ENCODE measurements at regions not wholly inside any gene's neighbourhood (a gene's known extent, or its start where the extent isn't known, plus 50 kb on each side); places are given as distances from the start of the nearest gene placed in this dataset.

- Histone ChIP-seq H3K4me3 (ENCODE audit: low read length in 2 of 2) (no peak overlapping the region), H3K9ac (ENCODE audit: low read depth in 1 of 2, low read length in 2 of 2) (no peak overlapping the region), H3K4me1 (ENCODE audit: control insufficient read depth in 2 of 2, insufficient read depth in 2 of 2, low read length in 2 of 2) (no peaks in the 10 kb centered on the region), H3K27me3 (ENCODE audit: control insufficient read depth in 2 of 2, insufficient read depth in 2 of 2, low read length in 2 of 2) (no peaks in the 10 kb centered on the region), H3K36me3 (ENCODE audit: control insufficient read depth in 2 of 2, insufficient read depth in 2 of 2, low read length in 2 of 2) (no peaks in the 10 kb centered on the region), H3K9me3 (ENCODE audit: control insufficient read depth in 2 of 2, low read length in 2 of 2) (no peaks in the 10 kb centered on the region), H3K27ac (ENCODE audit: low read depth in 2 of 2, low read length in 2 of 2) (no peak overlapping the region)
These were observed 321.0 kb upstream of the SLIT2 start for GRCh38 chr4:19930742-19931141.

GRCh38 chr4:19927381-19927780 lies 324.3 kb upstream of the SLIT2 start:
- H3K36me3 ChIP-seq (ENCODE audit: control insufficient read depth in 2 of 2, insufficient read depth in 2 of 2, low read length in 2 of 2) = no peaks in the 10 kb centered on the region
- H3K9me3 ChIP-seq (ENCODE audit: control insufficient read depth in 2 of 2, low read length in 2 of 2) = no peaks in the 10 kb centered on the region
- H3K27me3 ChIP-seq (ENCODE audit: control insufficient read depth in 2 of 2, insufficient read depth in 2 of 2, low read length in 2 of 2) = no peaks in the 10 kb centered on the region
- H3K4me3 ChIP-seq (ENCODE audit: low read length in 2 of 2) = no peak overlapping the region
- no peak overlapping the region for H3K9ac ChIP-seq (ENCODE audit: low read depth in 1 of 2, low read length in 2 of 2)
- no peak overlapping the region for H3K27ac ChIP-seq (ENCODE audit: low read depth in 2 of 2, low read length in 2 of 2)
- no peaks in the 10 kb centered on the region for H3K4me1 ChIP-seq (ENCODE audit: control insufficient read depth in 2 of 2, insufficient read depth in 2 of 2, low read length in 2 of 2)

GRCh38 chr4:19925516-19925915 lies 326.2 kb upstream of the SLIT2 start:
- H3K9ac ChIP-seq (ENCODE audit: low read depth in 1 of 2, low read length in 2 of 2) = no peak overlapping the region
- H3K27me3 ChIP-seq (ENCODE audit: control insufficient read depth in 2 of 2, insufficient read depth in 2 of 2, low read length in 2 of 2) = no peaks in the 10 kb centered on the region
- no peaks in the 10 kb centered on the region for H3K36me3 ChIP-seq (ENCODE audit: control insufficient read depth in 2 of 2, insufficient read depth in 2 of 2, low read length in 2 of 2)

GRCh38 chr4:19924761-19925160 lies 326.9 kb upstream of the SLIT2 start:
- H3K27me3 ChIP-seq (ENCODE audit: control insufficient read depth in 2 of 2, insufficient read depth in 2 of 2, low read length in 2 of 2) = no peaks in the 10 kb centered on the region
- H3K4me1 ChIP-seq (ENCODE audit: control insufficient read depth in 2 of 2, insufficient read depth in 2 of 2, low read length in 2 of 2) = no peaks in the 10 kb centered on the region
- H3K27ac ChIP-seq (ENCODE audit: low read depth in 2 of 2, low read length in 2 of 2) = no peak overlapping the region
- H3K9me3 ChIP-seq (ENCODE audit: control insufficient read depth in 2 of 2, low read length in 2 of 2) = no peaks in the 10 kb centered on the region
- no peak overlapping the region for H3K9ac ChIP-seq (ENCODE audit: low read depth in 1 of 2, low read length in 2 of 2)
- H3K4me3 ChIP-seq (ENCODE audit: low read length in 2 of 2) = no peak overlapping the region
- H3K36me3 ChIP-seq (ENCODE audit: control insufficient read depth in 2 of 2, insufficient read depth in 2 of 2, low read length in 2 of 2) = no peaks in the 10 kb centered on the region

More at GRCh38 chr4:19925516-19925915, 326.2 kb upstream of the SLIT2 start:
- Histone ChIP-seq H3K9me3 (ENCODE audit: control insufficient read depth in 2 of 2, low read length in 2 of 2) (no peaks in the 10 kb centered on the region), H3K27ac (ENCODE audit: low read depth in 2 of 2, low read length in 2 of 2) (no peak overlapping the region), H3K4me1 (ENCODE audit: control insufficient read depth in 2 of 2, insufficient read depth in 2 of 2, low read length in 2 of 2) (no peaks in the 10 kb centered on the region), H3K4me3 (ENCODE audit: low read length in 2 of 2) (no peak overlapping the region)

GRCh38 chr4:19915276-19915675 lies 336.4 kb upstream of the SLIT2 start:
- Histone ChIP-seq H3K9ac (ENCODE audit: low read depth in 1 of 2, low read length in 2 of 2) (no peak overlapping the region), H3K9me3 (ENCODE audit: control insufficient read depth in 2 of 2, low read length in 2 of 2) (no peaks in the 10 kb centered on the region), H3K27ac (ENCODE audit: low read depth in 2 of 2, low read length in 2 of 2) (no peak overlapping the region), H3K27me3 (ENCODE audit: control insufficient read depth in 2 of 2, insufficient read depth in 2 of 2, low read length in 2 of 2) (no peaks in the 10 kb centered on the region), H3K36me3 (ENCODE audit: control insufficient read depth in 2 of 2, insufficient read depth in 2 of 2, low read length in 2 of 2) (no peaks in the 10 kb centered on the region), H3K4me3 (ENCODE audit: low read length in 2 of 2) (no peak overlapping the region), H3K4me1 (ENCODE audit: control insufficient read depth in 2 of 2, insufficient read depth in 2 of 2, low read length in 2 of 2) (no peaks in the 10 kb centered on the region)

DNA sequence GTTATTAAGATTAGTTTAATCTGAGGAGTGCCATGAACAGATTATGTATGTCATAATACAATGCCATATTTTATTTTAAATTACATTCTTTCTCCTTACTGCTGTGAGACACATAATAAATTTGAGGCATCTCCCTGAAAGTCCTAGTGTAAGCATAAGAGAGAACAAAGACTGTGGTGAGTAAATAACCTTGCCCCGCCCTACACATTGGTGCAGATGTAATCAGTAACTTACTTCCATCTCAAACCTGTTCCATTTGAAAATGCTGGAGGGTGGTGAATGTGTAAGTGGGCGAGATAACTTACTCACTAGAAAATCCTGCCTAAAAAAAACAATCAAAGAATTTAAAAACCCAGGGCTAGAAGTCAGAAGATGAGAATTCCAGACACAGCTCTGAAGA lies 338.1 kb upstream of the SLIT2 start:
- no peak overlapping the region for H3K27ac ChIP-seq (ENCODE audit: low read depth in 2 of 2, low read length in 2 of 2)
- H3K36me3 ChIP-seq (ENCODE audit: control insufficient read depth in 2 of 2, insufficient read depth in 2 of 2, low read length in 2 of 2) = no peaks in the 10 kb centered on the region
- no peaks in the 10 kb centered on the region for H3K9me3 ChIP-seq (ENCODE audit: control insufficient read depth in 2 of 2, low read length in 2 of 2)
- no peak overlapping the region for H3K9ac ChIP-seq (ENCODE audit: low read depth in 1 of 2, low read length in 2 of 2)
- no peak overlapping the region for H3K4me3 ChIP-seq (ENCODE audit: low read length in 2 of 2)
- H3K27me3 ChIP-seq (ENCODE audit: control insufficient read depth in 2 of 2, insufficient read depth in 2 of 2, low read length in 2 of 2) = no peaks in the 10 kb centered on the region
- H3K4me1 ChIP-seq (ENCODE audit: control insufficient read depth in 2 of 2, insufficient read depth in 2 of 2, low read length in 2 of 2) = no peaks in the 10 kb centered on the region

GRCh38 chr4:19910861-19911525 lies 340.7 kb upstream of the SLIT2 start:
- H3K36me3 ChIP-seq (ENCODE audit: control insufficient read depth in 2 of 2, insufficient read depth in 2 of 2, low read length in 2 of 2) = no peaks in the 10 kb centered on the region
- H3K9me3 ChIP-seq (ENCODE audit: control insufficient read depth in 2 of 2, low read length in 2 of 2) = no peaks in the 10 kb centered on the region
- H3K27me3 ChIP-seq (ENCODE audit: control insufficient read depth in 2 of 2, insufficient read depth in 2 of 2, low read length in 2 of 2) = no peaks in the 10 kb centered on the region
- no peak overlapping the region for H3K27ac ChIP-seq (ENCODE audit: low read depth in 2 of 2, low read length in 2 of 2)
- H3K4me3 ChIP-seq (ENCODE audit: low read length in 2 of 2) = no peak overlapping the region
- no peaks in the 10 kb centered on the region for H3K4me1 ChIP-seq (ENCODE audit: control insufficient read depth in 2 of 2, insufficient read depth in 2 of 2, low read length in 2 of 2)
- H3K9ac ChIP-seq (ENCODE audit: low read depth in 1 of 2, low read length in 2 of 2) = no peak overlapping the region

DNA sequence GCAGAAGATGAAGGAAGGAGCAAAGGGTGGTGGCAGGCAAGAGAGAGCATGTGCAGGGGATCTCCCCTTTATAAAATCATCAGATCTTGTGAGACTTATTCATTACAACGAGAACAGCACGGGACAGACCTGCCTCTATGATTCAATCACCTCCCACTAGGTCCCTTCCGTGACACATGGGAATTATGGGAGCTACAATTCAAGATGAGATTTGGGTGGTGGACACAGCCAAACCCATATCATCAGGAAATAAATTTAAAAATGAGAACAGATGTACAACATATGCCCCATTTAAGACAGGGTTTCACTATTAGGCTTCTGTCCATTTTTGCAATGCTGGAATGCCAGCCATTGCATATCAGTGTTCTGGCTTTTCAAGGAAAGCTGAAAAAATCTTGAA lies 346.7 kb upstream of the SLIT2 start:
- Histone ChIP-seq H3K4me3 (ENCODE audit: low read length in 2 of 2) (no peak overlapping the region), H3K27ac (ENCODE audit: low read depth in 2 of 2, low read length in 2 of 2) (no peak overlapping the region), H3K27me3 (ENCODE audit: control insufficient read depth in 2 of 2, insufficient read depth in 2 of 2, low read length in 2 of 2) (no peaks in the 10 kb centered on the region), H3K4me1 (ENCODE audit: control insufficient read depth in 2 of 2, insufficient read depth in 2 of 2, low read length in 2 of 2) (no peaks in the 10 kb centered on the region), H3K9me3 (ENCODE audit: control insufficient read depth in 2 of 2, low read length in 2 of 2) (no peaks in the 10 kb centered on the region), H3K9ac (ENCODE audit: low read depth in 1 of 2, low read length in 2 of 2) (no peak overlapping the region), H3K36me3 (ENCODE audit: control insufficient read depth in 2 of 2, insufficient read depth in 2 of 2, low read length in 2 of 2) (no peaks in the 10 kb centered on the region)

DNA sequence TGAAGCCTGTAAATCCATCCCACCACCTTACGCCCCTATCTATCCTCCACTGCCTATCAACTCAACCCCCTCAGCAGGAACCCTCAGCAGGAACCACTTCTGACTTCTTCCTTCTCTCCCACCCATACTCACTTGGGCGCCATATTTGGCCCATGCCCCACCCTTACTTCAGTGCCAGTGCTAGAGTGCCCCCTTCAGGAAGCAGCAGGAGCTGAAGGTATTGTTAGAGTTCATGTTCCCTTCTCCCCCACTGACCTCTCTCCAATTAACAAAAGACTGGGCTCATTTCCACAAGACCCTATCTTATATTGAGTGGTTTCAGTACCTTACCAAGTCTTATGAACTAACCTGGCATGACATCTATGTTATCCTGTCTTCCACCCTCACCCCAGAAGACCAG lies 363.1 kb upstream of the SLIT2 start:
- H3K27ac ChIP-seq (ENCODE audit: low read depth in 2 of 2, low read length in 2 of 2) = no peak overlapping the region
- H3K4me1 ChIP-seq (ENCODE audit: control insufficient read depth in 2 of 2, insufficient read depth in 2 of 2, low read length in 2 of 2) = no peaks in the 10 kb centered on the region
- no peaks in the 10 kb centered on the region for H3K9me3 ChIP-seq (ENCODE audit: control insufficient read depth in 2 of 2, low read length in 2 of 2)
- no peaks in the 10 kb centered on the region for H3K27me3 ChIP-seq (ENCODE audit: control insufficient read depth in 2 of 2, insufficient read depth in 2 of 2, low read length in 2 of 2)
- H3K36me3 ChIP-seq (ENCODE audit: control insufficient read depth in 2 of 2, insufficient read depth in 2 of 2, low read length in 2 of 2) = no peaks in the 10 kb centered on the region
- H3K9ac ChIP-seq (ENCODE audit: low read depth in 1 of 2, low read length in 2 of 2) = no peak overlapping the region
- no peak overlapping the region for H3K4me3 ChIP-seq (ENCODE audit: low read length in 2 of 2)

DNA sequence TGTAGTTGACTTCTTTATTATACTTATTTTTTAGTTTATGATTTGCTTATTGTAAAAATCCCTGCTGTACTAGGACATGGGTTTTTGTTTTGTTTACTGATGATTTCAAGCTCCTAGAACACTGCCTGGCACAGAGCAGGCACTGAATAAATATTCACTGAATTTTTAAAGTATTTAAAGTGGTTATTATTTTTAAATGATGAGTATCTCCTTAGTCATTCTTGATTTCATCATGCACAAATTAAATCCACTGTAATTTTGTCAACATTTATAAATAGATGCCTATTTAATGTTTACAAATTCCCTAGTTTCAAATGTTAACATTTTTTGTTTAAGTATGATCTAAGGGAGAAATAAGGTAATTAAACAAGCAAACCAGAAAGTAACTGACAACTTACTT lies 367.9 kb upstream of the SLIT2 start:
- no peaks in the 10 kb centered on the region for H3K9me3 ChIP-seq (ENCODE audit: control insufficient read depth in 2 of 2, low read length in 2 of 2)
- H3K27me3 ChIP-seq (ENCODE audit: control insufficient read depth in 2 of 2, insufficient read depth in 2 of 2, low read length in 2 of 2) = no peaks in the 10 kb centered on the region
- H3K36me3 ChIP-seq (ENCODE audit: control insufficient read depth in 2 of 2, insufficient read depth in 2 of 2, low read length in 2 of 2) = no peaks in the 10 kb centered on the region
- H3K27ac ChIP-seq (ENCODE audit: low read depth in 2 of 2, low read length in 2 of 2) = no peak overlapping the region
- H3K4me3 ChIP-seq (ENCODE audit: low read length in 2 of 2) = no peak overlapping the region
- no peaks in the 10 kb centered on the region for H3K4me1 ChIP-seq (ENCODE audit: control insufficient read depth in 2 of 2, insufficient read depth in 2 of 2, low read length in 2 of 2)
- no peak overlapping the region for H3K9ac ChIP-seq (ENCODE audit: low read depth in 1 of 2, low read length in 2 of 2)

DNA sequence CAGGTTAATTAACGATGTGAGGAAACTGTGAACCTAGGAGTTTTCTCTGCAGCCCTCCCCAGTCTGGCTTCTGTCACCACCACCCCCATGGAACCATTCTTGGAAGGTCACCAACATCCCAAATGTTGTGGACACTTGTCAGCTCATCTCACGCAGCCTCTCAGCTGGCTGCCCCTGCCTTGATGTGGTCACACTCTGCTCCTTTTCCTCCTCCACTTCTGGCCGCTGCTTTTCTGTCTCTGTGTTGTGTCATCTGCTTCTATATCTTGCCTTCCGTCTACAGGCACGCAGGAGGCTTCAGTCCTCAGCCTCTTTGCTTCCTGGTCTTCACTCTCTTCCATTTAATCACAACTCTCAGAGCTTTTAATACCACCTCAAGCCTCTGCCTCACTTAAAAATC lies 371.5 kb upstream of the SLIT2 start:
- Histone ChIP-seq H3K4me3 (ENCODE audit: low read length in 2 of 2) (no peak overlapping the region), H3K4me1 (ENCODE audit: control insufficient read depth in 2 of 2, insufficient read depth in 2 of 2, low read length in 2 of 2) (no peaks in the 10 kb centered on the region), H3K9me3 (ENCODE audit: control insufficient read depth in 2 of 2, low read length in 2 of 2) (no peaks in the 10 kb centered on the region), H3K36me3 (ENCODE audit: control insufficient read depth in 2 of 2, insufficient read depth in 2 of 2, low read length in 2 of 2) (no peaks in the 10 kb centered on the region), H3K27ac (ENCODE audit: low read depth in 2 of 2, low read length in 2 of 2) (no peak overlapping the region), H3K27me3 (ENCODE audit: control insufficient read depth in 2 of 2, insufficient read depth in 2 of 2, low read length in 2 of 2) (no peaks in the 10 kb centered on the region), H3K9ac (ENCODE audit: low read depth in 1 of 2, low read length in 2 of 2) (no peak overlapping the region)

Measured in mucosa of rectum (tissue), 2 donors.